HG03354 (cell line): ENCODE measurements at regions not wholly inside any gene's neighbourhood (a gene's known extent, or its start where the extent isn't known, plus 50 kb on each side); places are given as distances from the start of the nearest gene placed in this dataset.

Experiments used
- ATAC-seq: cut with Tn5 transposase; IDR thresholded peaks from one replicate; pipeline ENCODE4 v1.9.1; 2021; ENCODE audit warnings: mild to moderate bottlenecking; ENCODE audit not compliant: unreplicated experiment, poor library complexity, severe bottlenecking

GRCh38 chr10:29120216-29120615 is 168.7 kb upstream of the LYZL1 start:
- ATAC-seq, result no peak

- ATAC-seq, result no peak
These were observed 164.0 kb upstream of the LYZL1 start for GRCh38 chr10:29124864-29125263.

GRCh38 chr10:29127037-29127700 is 161.7 kb upstream of the LYZL1 start:
- ATAC-seq, result no peak

GRCh38 chr10:29127731-29128130 is 161.1 kb upstream of the LYZL1 start:
- ATAC-seq, result no peak

- no peak for ATAC-seq
These were observed 158.6 kb upstream of the LYZL1 start for GRCh38 chr10:29130190-29130673.

DNA sequence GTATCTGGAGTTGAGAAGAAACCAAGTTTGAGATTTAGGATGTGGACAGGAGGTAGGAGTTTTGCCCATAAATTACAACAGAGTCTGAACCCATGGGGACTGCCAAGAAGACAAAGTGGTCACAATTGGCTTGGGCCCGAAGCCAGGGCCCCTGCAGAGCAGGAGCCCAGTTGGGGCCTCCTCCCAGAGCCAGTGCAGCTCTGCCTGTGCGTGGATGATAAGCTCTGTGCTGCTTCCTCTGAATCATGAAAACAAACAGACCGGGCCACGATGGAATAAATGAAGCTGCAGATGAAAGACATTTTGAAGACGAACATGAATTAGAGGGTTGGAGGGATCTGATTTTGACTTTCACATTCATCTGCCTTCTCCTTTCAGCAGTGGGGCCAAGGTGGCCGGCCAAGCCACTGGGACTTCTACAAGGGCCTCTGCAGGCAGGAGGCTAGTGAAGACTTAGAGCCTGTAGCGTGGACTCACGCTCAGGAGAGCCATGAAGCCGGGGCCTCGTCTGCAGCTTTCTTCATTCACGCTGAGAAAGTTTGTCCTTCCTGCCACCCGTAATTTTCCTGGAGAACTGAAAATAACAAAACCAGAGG is 156.8 kb upstream of the LYZL1 start:
- ATAC-seq, result no peak

DNA sequence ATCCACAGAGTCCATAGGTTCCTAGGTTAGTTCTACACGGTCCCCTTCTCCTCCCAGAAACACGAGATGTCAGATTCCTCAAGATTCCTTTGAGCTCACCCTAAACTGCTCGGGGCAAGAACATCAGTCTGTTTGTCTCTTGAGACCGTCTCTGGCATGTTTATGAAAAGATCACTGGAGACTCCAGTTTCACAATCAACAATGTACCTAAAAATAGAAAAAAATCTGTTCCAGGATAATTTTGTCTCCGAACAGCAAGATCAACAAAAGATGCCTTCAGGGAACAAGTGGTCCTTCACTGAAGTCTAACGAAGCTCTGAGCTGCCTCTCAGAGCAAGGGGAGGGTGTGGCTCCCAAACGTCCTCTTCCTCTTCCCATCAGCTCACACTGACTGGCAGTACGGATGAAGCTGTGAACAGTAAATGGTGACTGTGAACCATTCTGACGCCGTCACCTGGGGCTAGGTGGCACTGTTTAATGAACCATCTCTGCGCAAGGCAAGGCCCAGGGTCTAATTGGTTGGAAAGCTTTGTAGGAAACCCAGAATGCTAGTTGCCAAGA is 156.2 kb upstream of the LYZL1 start:
- ATAC-seq, result no peak

DNA sequence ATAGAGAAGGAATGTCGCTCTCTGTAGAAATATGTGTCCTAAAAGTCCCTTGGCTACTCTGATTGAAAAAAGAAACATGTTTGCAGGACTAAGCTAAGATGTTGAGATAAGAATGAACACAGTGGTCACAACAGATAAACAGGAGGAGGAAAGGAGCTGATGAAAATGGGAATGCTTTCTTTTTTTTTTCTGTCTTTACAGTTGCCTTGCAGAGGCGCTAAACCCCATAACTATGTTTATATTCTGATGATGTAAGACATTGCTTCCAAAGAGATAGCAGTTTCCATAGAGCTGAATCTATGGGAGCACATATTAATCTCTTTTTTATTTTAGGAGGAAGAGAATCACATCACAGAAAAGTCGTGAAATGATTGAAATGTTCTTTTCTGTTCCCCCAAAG is 153.5 kb upstream of the LYZL1 start:
- ATAC-seq, result no peak

DNA sequence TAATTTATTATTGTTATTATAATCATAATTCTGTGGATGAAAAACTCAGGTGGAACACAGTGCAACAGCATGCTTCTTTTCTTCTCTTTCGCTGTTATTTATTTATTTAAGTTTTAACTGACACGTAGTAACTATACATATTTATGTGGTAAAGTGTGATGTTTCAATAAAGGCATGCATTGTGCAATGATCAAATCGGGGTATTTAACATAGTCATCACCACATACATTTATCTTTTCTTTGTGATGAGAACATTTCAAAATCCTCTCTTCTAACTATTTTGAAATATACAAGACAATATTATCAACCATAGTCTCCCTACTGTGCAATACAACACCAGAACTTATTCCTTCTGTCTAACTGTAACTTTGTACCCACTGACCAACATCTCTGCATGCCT is 152.5 kb upstream of the LYZL1 start:
- ATAC-seq, result no peak

GRCh38 chr10:29140151-29140550 is 148.7 kb upstream of the LYZL1 start:
- ATAC-seq, result no peak

DNA sequence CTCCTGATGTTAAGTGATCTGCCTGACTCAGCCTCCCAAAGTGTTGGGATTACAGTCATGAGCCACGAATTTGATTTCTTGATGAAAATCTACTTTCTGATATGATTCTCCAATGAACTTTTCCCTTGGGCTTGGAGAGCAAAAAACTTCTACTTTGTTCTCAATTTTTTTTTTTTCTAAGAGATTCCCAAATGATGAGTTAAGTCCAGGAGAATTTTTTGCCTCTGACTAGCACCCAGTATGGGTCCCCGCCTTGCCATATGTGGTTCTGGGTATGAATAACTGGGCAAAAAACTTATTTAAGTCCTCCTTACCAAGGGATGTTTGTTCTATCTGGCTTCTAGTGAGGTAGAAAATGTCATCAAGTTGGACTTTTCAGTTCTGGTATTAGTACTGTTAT is 147.9 kb upstream of the LYZL1 start:
- ATAC-seq, result no peak

DNA sequence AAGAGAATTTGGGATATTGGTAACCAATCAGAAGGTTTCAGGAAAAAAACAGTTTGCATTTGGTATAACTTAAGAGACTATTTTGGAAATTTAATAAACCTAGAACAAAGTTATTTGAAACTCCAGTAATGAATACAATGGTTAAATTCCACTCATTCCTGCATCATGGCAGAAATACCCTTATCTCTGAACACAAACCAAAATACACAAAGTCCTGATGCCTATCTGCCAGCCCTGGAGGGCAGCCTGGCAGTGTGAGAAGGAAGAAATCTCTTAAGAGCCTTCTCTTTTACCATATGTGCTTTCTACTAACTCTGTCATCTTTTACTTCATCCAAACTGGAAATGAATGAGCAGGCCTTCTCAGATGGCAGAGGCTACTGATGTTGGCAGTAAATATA is 147.1 kb upstream of the LYZL1 start:
- no peak for ATAC-seq

- no peak for ATAC-seq
These were observed 146.2 kb upstream of the LYZL1 start for GRCh38 chr10:29142516-29143314.

DNA sequence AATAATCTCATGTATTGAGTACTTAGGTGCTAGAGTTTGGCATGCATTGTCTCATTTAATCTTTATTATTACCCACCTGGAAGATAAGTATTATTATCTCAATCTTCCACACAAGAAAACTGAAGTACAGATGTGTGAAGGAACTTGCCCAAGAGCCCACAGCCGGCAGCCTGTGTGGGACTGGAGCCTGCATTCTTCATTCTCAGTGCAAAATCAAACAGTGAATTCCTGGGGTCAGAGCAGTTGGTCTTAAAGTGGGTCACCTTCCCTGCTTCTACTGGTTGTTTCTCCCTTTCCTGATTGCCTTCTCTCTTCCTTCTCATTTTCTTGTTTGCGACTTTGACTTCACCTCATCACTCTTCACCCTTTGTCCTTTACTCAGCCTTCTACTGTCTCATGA is 144.7 kb upstream of the LYZL1 start:
- ATAC-seq, result no peak

DNA sequence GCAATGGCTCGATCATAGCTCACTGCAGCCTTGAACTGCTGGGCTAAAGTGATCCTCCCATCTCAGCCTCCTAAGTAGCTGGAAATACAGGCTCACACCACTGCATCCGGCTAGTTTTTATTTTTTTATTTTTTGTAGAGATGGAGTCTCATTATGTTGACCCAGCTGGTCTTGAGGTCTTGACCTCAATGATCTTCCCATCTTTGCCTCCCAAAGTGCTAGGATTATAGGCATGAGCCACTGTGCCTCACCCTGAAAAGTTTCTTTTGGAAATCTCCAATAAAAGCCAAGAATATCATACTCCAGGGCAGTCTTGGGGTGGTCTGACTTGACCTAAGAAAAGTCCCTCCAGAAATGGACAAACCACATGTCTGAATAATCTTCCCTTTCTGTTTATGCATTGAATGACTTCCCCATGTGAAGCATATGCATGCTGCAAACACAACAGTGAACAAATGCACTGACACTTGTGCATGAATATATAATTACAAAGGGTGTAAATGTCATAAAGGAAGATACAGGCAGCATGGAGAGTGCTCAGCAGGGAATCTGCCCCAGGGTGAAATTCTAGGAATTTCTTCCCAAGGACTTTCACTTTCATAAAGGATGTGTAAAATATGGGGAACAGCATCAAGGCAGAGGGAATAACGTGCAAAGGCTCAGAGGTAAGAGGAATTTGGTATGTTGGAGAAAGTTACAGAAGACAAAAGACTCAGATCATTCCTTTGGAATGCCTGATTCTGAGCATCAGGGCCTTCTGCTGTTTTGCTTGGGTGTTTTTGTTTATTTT is 142.4 kb upstream of the LYZL1 start:
- no peak for ATAC-seq

- no peak for ATAC-seq
These were observed 138.9 kb upstream of the LYZL1 start for GRCh38 chr10:29150010-29150409.

DNA sequence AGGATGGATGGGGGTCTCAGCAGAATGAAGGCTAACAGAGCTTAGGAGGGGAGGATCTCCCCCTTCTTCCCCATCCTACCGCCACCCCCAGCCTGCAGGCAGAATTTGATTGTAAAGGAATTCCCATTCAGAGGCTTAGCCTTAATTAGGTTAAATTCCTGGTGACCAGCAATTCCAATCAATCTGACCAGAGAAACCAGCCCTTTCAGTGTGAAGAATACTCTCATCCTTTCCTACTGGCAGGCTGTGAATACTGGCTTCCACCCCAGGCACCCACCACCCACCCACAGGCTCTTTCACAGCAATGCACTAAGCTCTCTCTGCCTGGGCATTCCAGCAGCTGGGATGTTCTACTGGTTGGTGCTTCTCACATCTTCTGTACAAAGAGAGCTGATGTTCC is 137.9 kb upstream of the LYZL1 start:
- no peak for ATAC-seq

GRCh38 chr10:29157321-29157720 is 131.5 kb upstream of the LYZL1 start:
- ATAC-seq, result no peak

GRCh38 chr10:29158066-29158465 is 130.8 kb upstream of the LYZL1 start:
- no peak for ATAC-seq

DNA sequence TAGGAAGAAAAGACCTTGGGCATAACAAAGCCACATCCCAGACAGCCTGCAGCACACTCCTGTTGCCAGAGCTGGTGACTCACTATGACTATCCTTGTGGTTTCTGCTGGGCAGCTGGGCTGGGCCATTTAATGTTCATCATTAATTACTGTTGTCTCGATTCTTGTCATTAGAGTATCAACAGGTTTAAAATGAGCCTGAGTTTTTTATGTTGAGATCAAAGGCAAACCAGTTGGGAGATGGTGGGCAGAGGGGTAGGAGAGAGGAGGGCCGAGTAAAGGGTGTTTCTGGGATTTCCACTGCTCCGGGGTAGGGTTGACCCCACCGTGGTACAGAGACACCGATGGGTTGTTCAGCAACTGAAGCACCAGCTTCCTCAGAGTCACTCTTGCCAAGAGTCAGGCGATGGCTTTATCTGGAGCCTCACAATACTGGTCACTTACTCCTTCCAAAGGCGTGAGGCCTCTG is 128.7 kb upstream of the LYZL1 start:
- ATAC-seq, result no peak
